Mucosa of stomach (tissue), 1 donor: ENCODE measurements at regions not wholly inside any gene's neighbourhood (a gene's known extent, or its start where the extent isn't known, plus 50 kb on each side); places are given as distances from the start of the nearest gene placed in this dataset.

Source experiments
- H3K27me3 ChIP-seq: one replicate; pipeline ENCODE4 v1.7.0; 2013; ENCODE audit warnings: mild to moderate bottlenecking, low read length; ENCODE audit not compliant: control insufficient read depth, insufficient read depth
- H3K36me3 ChIP-seq: one replicate; pipeline ENCODE4 v1.7.0; 2013; ENCODE audit warnings: low read length; ENCODE audit not compliant: control insufficient read depth, insufficient read depth
- H3K4me1 ChIP-seq: one replicate; pipeline ENCODE4 v1.7.0; 2013; ENCODE audit warnings: mild to moderate bottlenecking, low read length; ENCODE audit not compliant: control insufficient read depth, insufficient read depth
- H3K4me3 ChIP-seq: one replicate; pipeline ENCODE4 v1.7.0; 2013; ENCODE audit warnings: low read length
- H3K9ac ChIP-seq: one replicate; pipeline ENCODE4 v1.7.0; 2013; ENCODE audit warnings: mild to moderate bottlenecking, low read length, moderate library complexity
- H3K9me3 ChIP-seq: one replicate; pipeline ENCODE4 v1.7.0; 2013; ENCODE audit warnings: mild to moderate bottlenecking, low read length, moderate library complexity; ENCODE audit not compliant: control insufficient read depth
- donor health status: Pancreatic carcinoma.

DNA sequence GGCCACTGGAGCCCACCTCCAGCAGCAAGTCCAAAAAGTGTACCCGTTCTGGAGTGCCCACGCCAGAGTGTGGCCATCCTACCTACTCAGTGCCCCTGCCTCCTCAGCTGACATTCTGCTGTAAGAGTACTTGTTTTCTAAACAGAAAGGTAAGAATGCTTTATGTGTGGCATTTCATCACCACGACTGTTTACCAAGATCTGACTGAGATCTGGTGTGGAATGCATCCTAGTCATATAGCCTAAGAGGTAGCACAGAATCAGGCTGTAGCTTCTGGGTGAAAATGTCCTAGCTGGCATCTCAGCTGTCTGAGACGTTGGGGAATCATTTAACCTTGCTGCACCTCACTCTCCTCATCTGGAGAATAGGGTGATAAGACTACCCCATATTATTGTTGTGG lies 638.7 kb upstream of the TENM3 start:
- Histone ChIP-seq H3K9ac (no peak overlapping the region), H3K4me1 (no peaks in the 10 kb centered on the region), H3K27me3 (no peaks in the 10 kb centered on the region), H3K36me3 (no peaks in the 10 kb centered on the region), H3K4me3 (no peak overlapping the region), H3K9me3 (no peaks in the 10 kb centered on the region)

DNA sequence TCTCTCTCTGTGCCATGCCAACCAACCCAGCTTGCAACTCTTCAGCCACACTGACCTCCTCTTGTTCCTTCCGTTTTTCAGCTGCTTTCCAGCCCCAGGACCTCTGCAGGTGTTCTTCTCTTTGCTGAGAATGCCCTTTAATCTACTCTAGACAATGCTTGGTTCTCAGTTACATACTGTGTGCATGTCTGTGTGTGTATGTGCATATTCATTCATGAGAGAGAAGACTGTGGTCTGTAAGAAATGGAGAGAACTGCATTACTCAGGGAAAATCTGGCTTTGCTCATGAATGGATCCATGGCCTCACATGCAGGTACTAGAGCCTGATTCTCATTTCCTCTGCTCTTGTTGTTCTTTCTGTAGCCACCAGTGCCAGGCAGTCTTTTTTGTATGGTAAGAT lies 636.9 kb upstream of the TENM3 start:
- H3K4me1 ChIP-seq, result no peaks in the 10 kb centered on the region
- no peaks in the 10 kb centered on the region for H3K27me3 ChIP-seq
- no peaks in the 10 kb centered on the region for H3K9me3 ChIP-seq
- no peak overlapping the region for H3K4me3 ChIP-seq
- no peaks in the 10 kb centered on the region for H3K36me3 ChIP-seq
- no peak overlapping the region for H3K9ac ChIP-seq

GRCh38 chr4:181608181-181608580 lies 635.0 kb upstream of the TENM3 start:
- Histone ChIP-seq H3K4me3 (no peak overlapping the region), H3K9me3 (no peaks in the 10 kb centered on the region), H3K9ac (no peak overlapping the region), H3K27me3 (no peaks in the 10 kb centered on the region), H3K4me1 (no peaks in the 10 kb centered on the region), H3K36me3 (no peaks in the 10 kb centered on the region)

GRCh38 chr4:181611033-181611711 lies 632.0 kb upstream of the TENM3 start:
- no peaks in the 10 kb centered on the region for H3K27me3 ChIP-seq
- no peaks in the 10 kb centered on the region for H3K9me3 ChIP-seq
- no peaks in the 10 kb centered on the region for H3K36me3 ChIP-seq
- no peak overlapping the region for H3K9ac ChIP-seq
- H3K4me3 ChIP-seq, result no peak overlapping the region
- H3K4me1 ChIP-seq, result no peaks in the 10 kb centered on the region

DNA sequence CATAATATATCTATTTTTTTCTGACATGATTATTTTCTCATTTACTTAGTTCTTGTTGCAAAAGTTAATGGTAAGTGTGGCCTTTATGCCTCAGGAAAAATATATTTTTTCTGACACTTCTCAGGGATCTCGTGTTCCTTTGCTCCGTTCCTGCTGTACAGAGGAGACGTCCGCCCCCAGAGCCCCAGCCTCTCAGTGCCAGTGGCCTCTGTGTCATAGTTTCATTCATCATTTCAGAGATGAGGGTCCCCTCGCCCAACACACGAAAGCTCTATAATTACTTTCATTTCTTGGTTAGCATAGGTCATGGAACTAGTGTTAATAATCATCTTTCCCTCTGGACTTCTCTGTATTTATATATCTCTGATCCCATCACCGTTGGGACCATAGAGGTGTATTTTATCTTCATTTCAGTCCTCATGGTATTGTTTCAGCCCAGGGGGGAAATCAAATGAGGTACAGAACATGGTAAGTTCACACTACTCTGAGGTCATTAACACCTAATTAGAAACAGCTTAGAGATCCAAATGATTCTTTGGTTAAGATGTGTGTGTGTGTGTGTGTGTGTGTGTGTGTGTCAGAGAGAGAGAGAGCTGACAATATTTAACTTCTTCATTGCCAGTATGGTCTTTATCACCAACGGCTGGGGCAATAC lies 631.1 kb upstream of the TENM3 start:
- Histone ChIP-seq H3K4me1 (no peaks in the 10 kb centered on the region), H3K27me3 (no peaks in the 10 kb centered on the region), H3K9ac (no peak overlapping the region), H3K4me3 (no peak overlapping the region), H3K36me3 (no peaks in the 10 kb centered on the region), H3K9me3 (no peaks in the 10 kb centered on the region)

DNA sequence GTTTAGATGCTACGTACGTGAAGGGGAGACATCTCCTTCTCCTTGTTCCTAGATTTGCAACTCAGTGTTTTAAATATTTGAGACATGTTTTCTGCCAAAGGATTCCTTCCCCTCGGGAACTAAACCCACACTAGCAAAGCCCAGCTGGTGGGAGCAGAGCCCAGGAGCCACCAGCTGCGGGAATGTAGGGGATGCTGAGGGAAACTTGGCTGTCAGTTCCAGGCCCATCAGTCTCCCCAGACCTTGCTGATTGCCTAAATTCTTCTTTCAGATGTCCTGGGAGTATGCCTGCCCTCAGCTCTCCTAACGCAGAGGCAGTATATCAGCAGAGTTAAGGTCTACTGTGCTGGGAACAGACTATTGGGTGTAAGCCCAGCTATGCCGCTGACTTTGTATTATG lies 630.0 kb upstream of the TENM3 start:
- no peaks in the 10 kb centered on the region for H3K27me3 ChIP-seq
- no peak overlapping the region for H3K4me3 ChIP-seq
- H3K4me1 ChIP-seq, result no peaks in the 10 kb centered on the region
- no peak overlapping the region for H3K9ac ChIP-seq
- H3K9me3 ChIP-seq, result no peaks in the 10 kb centered on the region
- no peaks in the 10 kb centered on the region for H3K36me3 ChIP-seq

GRCh38 chr4:181618038-181618618 lies 625.1 kb upstream of the TENM3 start:
- Histone ChIP-seq H3K4me3 (no peak overlapping the region), H3K4me1 (no peaks in the 10 kb centered on the region), H3K27me3 (no peaks in the 10 kb centered on the region), H3K9me3 (no peaks in the 10 kb centered on the region), H3K9ac (no peak overlapping the region), H3K36me3 (no peaks in the 10 kb centered on the region)

- Histone ChIP-seq H3K9me3 (no peaks in the 10 kb centered on the region), H3K36me3 (no peaks in the 10 kb centered on the region), H3K9ac (no peak overlapping the region), H3K27me3 (no peaks in the 10 kb centered on the region), H3K4me1 (no peaks in the 10 kb centered on the region), H3K4me3 (no peak overlapping the region)
Measured at GRCh38 chr4:181618896-181619295, 624.3 kb upstream of the TENM3 start.

- H3K27me3 ChIP-seq, result no peaks in the 10 kb centered on the region
- H3K9me3 ChIP-seq, result no peaks in the 10 kb centered on the region
- no peak overlapping the region for H3K4me3 ChIP-seq
- no peak overlapping the region for H3K9ac ChIP-seq
- H3K4me1 ChIP-seq, result no peaks in the 10 kb centered on the region
- no peaks in the 10 kb centered on the region for H3K36me3 ChIP-seq
Measured at GRCh38 chr4:181619651-181620050, 623.6 kb upstream of the TENM3 start.

DNA sequence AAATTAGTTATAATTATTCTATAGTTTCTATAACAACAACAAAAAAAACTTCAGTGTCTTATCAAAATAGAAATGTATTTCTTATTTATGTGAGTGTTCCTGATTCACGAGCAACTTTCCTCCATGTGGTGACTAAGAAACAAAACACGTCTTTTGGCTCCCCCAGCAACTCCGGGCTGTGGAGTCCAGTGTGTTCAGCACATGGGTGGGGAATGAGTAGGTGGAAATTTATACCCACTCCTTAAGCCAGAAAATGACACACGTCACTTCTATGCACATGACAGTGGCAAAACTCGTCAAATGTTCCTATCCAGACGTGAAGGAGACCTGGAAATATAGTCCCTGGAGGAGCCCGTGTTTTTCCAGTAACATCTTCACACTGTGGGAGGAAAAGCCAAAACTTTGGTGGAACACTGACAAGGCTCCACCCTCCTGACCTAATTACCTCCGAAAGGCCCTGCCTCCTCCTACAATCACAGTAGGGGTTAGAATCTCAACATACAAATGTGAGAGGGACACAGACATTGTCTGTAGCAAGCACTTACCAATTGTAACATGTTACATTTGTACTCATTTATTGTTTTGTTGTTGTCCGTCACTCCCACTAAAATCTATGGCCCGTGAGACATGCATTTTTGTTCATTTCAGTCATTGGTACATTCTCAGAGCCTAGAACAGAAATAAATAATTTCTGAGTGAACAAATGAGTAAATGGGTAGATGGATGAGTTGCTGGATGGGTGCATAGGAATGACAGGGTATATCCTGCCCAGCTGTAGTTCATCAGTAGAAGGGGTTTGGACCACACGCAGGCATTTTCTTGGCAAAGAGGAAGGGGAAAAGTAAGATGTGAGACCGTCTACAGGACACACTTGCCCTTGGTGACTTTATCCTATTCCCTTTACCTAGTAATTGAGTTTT lies 605.8 kb upstream of the TENM3 start:
- no peaks in the 10 kb centered on the region for H3K36me3 ChIP-seq
- no peak overlapping the region for H3K9ac ChIP-seq
- no peaks in the 10 kb centered on the region for H3K9me3 ChIP-seq
- no peaks in the 10 kb centered on the region for H3K4me1 ChIP-seq
- H3K27me3 ChIP-seq, result no peaks in the 10 kb centered on the region
- H3K4me3 ChIP-seq, result no peak overlapping the region

DNA sequence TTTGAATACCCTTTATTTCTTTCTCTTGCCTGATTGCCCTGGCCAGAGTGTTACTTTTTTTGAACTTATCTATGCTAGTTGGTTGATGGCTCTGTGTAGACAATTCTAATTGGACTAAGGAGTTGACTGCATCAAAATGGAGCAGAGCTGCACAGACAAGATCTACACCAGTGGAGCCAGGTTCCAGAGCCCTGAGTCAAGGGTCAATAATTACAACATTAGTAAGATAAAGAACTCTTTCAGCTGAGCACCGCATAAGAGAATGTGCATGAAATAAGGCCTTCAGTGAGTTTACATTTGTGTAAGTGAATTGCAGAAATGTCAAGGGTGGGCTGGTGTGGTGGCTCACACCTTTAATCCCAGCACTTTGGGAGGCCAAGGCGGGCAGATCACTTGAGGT lies 599.7 kb upstream of the TENM3 start:
- H3K9ac ChIP-seq, result no peak overlapping the region
- no peaks in the 10 kb centered on the region for H3K36me3 ChIP-seq
- H3K9me3 ChIP-seq, result no peaks in the 10 kb centered on the region
- H3K4me3 ChIP-seq, result no peak overlapping the region
- no peaks in the 10 kb centered on the region for H3K27me3 ChIP-seq
- no peaks in the 10 kb centered on the region for H3K4me1 ChIP-seq

- Histone ChIP-seq H3K27me3 (no peaks in the 10 kb centered on the region), H3K9me3 (no peaks in the 10 kb centered on the region), H3K36me3 (no peaks in the 10 kb centered on the region), H3K4me3 (no peak overlapping the region), H3K9ac (no peak overlapping the region), H3K4me1 (no peaks in the 10 kb centered on the region)
Measured at GRCh38 chr4:181645489-181645888, 597.7 kb upstream of the TENM3 start.
